Neural progenitor cell (in vitro differentiated cells): ENCODE measurements at regions not wholly inside any gene's neighbourhood (a gene's known extent, or its start where the extent isn't known, plus 50 kb on each side); places are given as distances from the start of the nearest gene placed in this dataset.

Source experiments
- DNase-seq: peaks from one replicate; pipeline ENCODE4 v3.0.0-alpha.2; 2016; ENCODE audit warnings: low spot score
- H2AFZ ChIP-seq: fragments of 200-600 bp; sonication (generic); replicated peaks from 2 replicates; pipeline ENCODE4 v1.6.1; 2016; ENCODE audit warnings: antibody characterized with exemption
- H3F3A ChIP-seq: fragments of 200-600 bp; sonication (generic); 2 replicates; pipeline ENCODE4 v1.6.1; 2016; ENCODE audit warnings: antibody characterized with exemption, low read depth
- H3K27ac ChIP-seq: fragments of 200-600 bp; sonication (generic); 2 replicates; pipeline ENCODE4 v1.5.1; 2016; ENCODE audit warnings: mild to moderate bottlenecking
- H3K27me3 ChIP-seq: fragments of 200-600 bp; sonication (generic); 2 replicates; pipeline ENCODE4 v1.6.1; 2016; ENCODE audit warnings: mild to moderate bottlenecking, moderate library complexity
- H3K36me3 ChIP-seq: fragments of 200-600 bp; sonication (generic); 2 replicates; pipeline ENCODE4 v1.5.1; 2016
- H3K4me1 ChIP-seq: fragments of 200-600 bp; sonication (generic); 2 replicates; pipeline ENCODE4 v1.6.1; 2016; ENCODE audit warnings: mixed run types
- H3K4me2 ChIP-seq: fragments of 200-600 bp; sonication (generic); 2 replicates; pipeline ENCODE4 v1.6.1; 2016
- H3K4me3 ChIP-seq: fragments of 200-600 bp; sonication (generic); 2 replicates; pipeline ENCODE4 v1.5.1; 2016
- H3K79me2 ChIP-seq: fragments of 200-600 bp; sonication (generic); 2 replicates; pipeline ENCODE4 v1.6.1; 2016; ENCODE audit warnings: low read depth
- H3K9ac ChIP-seq: fragments of 200-600 bp; sonication (generic); 2 replicates; pipeline ENCODE4 v1.6.1; 2016
- H3K9me3 ChIP-seq: fragments of 200-600 bp; sonication (generic); 2 replicates; pipeline ENCODE4 v1.5.1; 2016; ENCODE audit warnings: low read depth
- H4K20me1 ChIP-seq: fragments of 200-600 bp; sonication (generic); 2 replicates; pipeline ENCODE4 v1.6.1; 2016; ENCODE audit warnings: low read depth
- H3K27ac Mint-ChIP-seq: 3 replicates; pipeline ENCODE4 v1.8.0; 2021; ENCODE audit warnings: mixed read lengths
- H3K27me3 Mint-ChIP-seq: 2 replicates; pipeline ENCODE4 v1.8.0; 2022; ENCODE audit warnings: low read depth, mild to moderate bottlenecking, inconsistent platforms, moderate library complexity, mixed read lengths; ENCODE audit not compliant: insufficient read depth
- H3K36me3 Mint-ChIP-seq: 3 replicates; pipeline ENCODE4 v1.8.0; 2021; ENCODE audit warnings: mixed read lengths
- H3K4me1 Mint-ChIP-seq: 3 replicates; pipeline ENCODE4 v1.8.0; 2021; ENCODE audit warnings: mixed read lengths
- H3K4me3 Mint-ChIP-seq: 3 replicates; pipeline ENCODE4 v1.8.0; 2021; ENCODE audit warnings: mild to moderate bottlenecking, moderate library complexity, mixed read lengths
- H3K9me3 Mint-ChIP-seq: 3 replicates; pipeline ENCODE4 v1.8.0; 2020; ENCODE audit warnings: mixed read lengths
- EZH2 ChIP-seq: fragments of 200-600 bp; sonication (generic); IDR thresholded peaks from 2 replicates; pipeline ENCODE4 v1.6.1; 2017; ENCODE audit warnings: antibody characterized with exemption, mild to moderate bottlenecking, moderate library complexity
- EZH2phosphoT487 ChIP-seq: fragments of 200-600 bp; sonication (generic); IDR thresholded peaks from 2 replicates; pipeline ENCODE4 v1.6.1; 2017; ENCODE audit warnings: antibody characterized with exemption
- TF ChIP-seq, protein P1 (sequence below): fragments of 200-600 bp; sonication (generic); IDR thresholded peaks from 2 replicates; pipeline ENCODE4 v1.5.1; 2017; ENCODE audit warnings: antibody characterized with exemption, mild to moderate bottlenecking

DNA sequence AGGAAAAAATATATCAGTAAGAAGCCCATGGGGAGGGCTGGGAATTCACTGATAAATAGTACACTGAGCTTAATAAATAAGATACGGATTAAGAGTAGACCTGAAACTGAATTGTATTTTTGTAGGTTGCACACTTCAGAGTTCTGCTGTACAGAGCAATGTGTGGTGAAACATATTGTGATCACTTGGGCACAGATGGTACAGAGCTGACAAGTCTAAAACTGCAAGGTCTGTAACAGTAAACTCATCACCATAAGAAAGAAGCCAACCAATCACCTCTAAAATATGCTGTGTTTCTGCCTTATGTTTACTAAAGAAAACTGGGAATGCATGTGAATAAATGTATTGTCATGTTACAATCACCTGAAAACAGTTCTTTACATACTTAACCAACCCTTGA lies 360.7 kb downstream of the MRPL39 start:
- no peaks in the 10 kb centered on the region for H3K4me1 ChIP-seq
- H3K27me3 ChIP-seq = no peaks in the 10 kb centered on the region
- H3K4me2 ChIP-seq = no peak overlapping the region
- H3K27ac Mint-ChIP-seq = no peak overlapping the region
- no peak overlapping the region for H3K27ac ChIP-seq
- no peaks in the 10 kb centered on the region for H3K36me3 ChIP-seq
- no peak overlapping the region for H3K4me3 ChIP-seq
- H3K79me2 ChIP-seq = no peaks in the 10 kb centered on the region
- TF ChIP-seq, protein P1, sequence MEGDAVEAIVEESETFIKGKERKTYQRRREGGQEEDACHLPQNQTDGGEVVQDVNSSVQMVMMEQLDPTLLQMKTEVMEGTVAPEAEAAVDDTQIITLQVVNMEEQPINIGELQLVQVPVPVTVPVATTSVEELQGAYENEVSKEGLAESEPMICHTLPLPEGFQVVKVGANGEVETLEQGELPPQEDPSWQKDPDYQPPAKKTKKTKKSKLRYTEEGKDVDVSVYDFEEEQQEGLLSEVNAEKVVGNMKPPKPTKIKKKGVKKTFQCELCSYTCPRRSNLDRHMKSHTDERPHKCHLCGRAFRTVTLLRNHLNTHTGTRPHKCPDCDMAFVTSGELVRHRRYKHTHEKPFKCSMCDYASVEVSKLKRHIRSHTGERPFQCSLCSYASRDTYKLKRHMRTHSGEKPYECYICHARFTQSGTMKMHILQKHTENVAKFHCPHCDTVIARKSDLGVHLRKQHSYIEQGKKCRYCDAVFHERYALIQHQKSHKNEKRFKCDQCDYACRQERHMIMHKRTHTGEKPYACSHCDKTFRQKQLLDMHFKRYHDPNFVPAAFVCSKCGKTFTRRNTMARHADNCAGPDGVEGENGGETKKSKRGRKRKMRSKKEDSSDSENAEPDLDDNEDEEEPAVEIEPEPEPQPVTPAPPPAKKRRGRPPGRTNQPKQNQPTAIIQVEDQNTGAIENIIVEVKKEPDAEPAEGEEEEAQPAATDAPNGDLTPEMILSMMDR = no peak
- no peak for TF ChIP-seq EZH2phosphoT487
- no peak for TF ChIP-seq EZH2
- H3K4me1 Mint-ChIP-seq = no peaks in the 10 kb centered on the region
- no peaks in the 10 kb centered on the region for H3K9me3 Mint-ChIP-seq
- no peak for DNase-seq
- no peaks in the 10 kb centered on the region for H3F3A ChIP-seq
- no peaks in the 10 kb centered on the region for H4K20me1 ChIP-seq
- no peak overlapping the region for H3K4me3 Mint-ChIP-seq
- H3K9ac ChIP-seq = no peak overlapping the region
- peaks cover 5% of the 10 kb centered on the region for H3K9me3 ChIP-seq
- H3K27me3 Mint-ChIP-seq = no peaks in the 10 kb centered on the region
- H2AFZ ChIP-seq = no peak overlapping the region
- H3K36me3 Mint-ChIP-seq = no peaks in the 10 kb centered on the region

DNA sequence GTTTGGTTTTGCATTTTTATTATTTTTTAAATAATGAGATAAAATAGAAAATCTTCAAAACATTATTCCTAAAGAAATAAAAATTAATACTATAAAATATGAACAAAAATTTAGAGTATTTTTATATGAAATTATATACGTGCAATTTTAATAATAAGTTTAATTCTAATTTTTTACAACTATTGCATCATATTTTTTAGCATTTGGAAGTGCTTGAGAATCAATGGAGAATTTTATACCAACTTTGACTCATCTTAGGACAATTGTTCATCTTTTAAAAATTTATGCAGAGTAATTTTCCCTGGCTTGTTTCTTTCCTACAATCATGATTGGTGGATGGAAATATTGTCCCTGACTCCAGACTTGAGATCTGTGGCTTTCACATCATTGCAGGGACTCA lies 362.5 kb downstream of the MRPL39 start:
- H3K4me1 ChIP-seq = no peaks in the 10 kb centered on the region
- H3K79me2 ChIP-seq = no peaks in the 10 kb centered on the region
- Mint-ChIP-seq H3K27me3 (no peaks in the 10 kb centered on the region), H3K4me3 (no peak overlapping the region), H3K9me3 (no peaks in the 10 kb centered on the region), H3K36me3 (no peaks in the 10 kb centered on the region), H3K4me1 (no peaks in the 10 kb centered on the region), H3K27ac (no peak overlapping the region)
- H3K27ac ChIP-seq = no peak overlapping the region
- no peak overlapping the region for H2AFZ ChIP-seq
- no peak for DNase-seq
- no peaks in the 10 kb centered on the region for H3K27me3 ChIP-seq
- no peaks in the 10 kb centered on the region for H3K36me3 ChIP-seq
- no peak overlapping the region for H3K4me2 ChIP-seq
- no peaks in the 10 kb centered on the region for H4K20me1 ChIP-seq
- no peak overlapping the region for H3K9ac ChIP-seq
- no peaks in the 10 kb centered on the region for H3F3A ChIP-seq
- H3K9me3 ChIP-seq = peaks cover 5% of the 10 kb centered on the region
- H3K4me3 ChIP-seq = no peak overlapping the region
- TF ChIP-seq, protein P1 = no peak
- TF ChIP-seq EZH2 (no peak), EZH2phosphoT487 (no peak)

DNA sequence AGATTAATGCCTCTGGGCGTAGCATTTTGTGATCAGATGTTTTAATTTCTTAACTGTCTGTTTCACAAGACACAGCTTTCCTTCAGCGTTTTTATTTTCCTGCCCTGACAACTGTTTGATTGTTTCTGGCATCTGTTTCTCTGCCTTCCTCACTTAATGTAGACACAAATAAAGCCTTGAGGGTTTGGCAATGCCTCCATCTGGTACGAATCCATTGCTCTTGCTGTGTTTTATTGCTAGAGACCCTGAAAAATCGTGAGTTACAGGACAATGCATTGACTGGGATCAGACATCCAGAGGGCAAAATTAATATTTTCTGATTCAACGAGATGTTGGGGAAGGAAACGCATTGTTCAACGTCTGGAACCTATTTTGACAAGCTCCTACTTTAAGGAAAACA lies 363.5 kb downstream of the MRPL39 start:
- Histone ChIP-seq H3K4me2 (no peak overlapping the region), H4K20me1 (no peaks in the 10 kb centered on the region), H3K27me3 (no peaks in the 10 kb centered on the region), H3K4me3 (no peak overlapping the region), H2AFZ (no peak overlapping the region), H3F3A (no peaks in the 10 kb centered on the region), H3K9me3 (peaks cover 5% of the 10 kb centered on the region), H3K79me2 (no peaks in the 10 kb centered on the region), H3K36me3 (no peaks in the 10 kb centered on the region), H3K27ac (no peak overlapping the region), H3K4me1 (no peaks in the 10 kb centered on the region), H3K9ac (no peak overlapping the region)
- no peak overlapping the region for H3K4me3 Mint-ChIP-seq
- H3K27ac Mint-ChIP-seq = no peak overlapping the region
- DNase-seq = no peak
- TF ChIP-seq EZH2phosphoT487 (no peak), EZH2 (no peak)
- TF ChIP-seq, protein P1 = no peak
- H3K9me3 Mint-ChIP-seq = no peaks in the 10 kb centered on the region
- no peaks in the 10 kb centered on the region for H3K4me1 Mint-ChIP-seq
- H3K27me3 Mint-ChIP-seq = no peaks in the 10 kb centered on the region
- no peaks in the 10 kb centered on the region for H3K36me3 Mint-ChIP-seq

DNA sequence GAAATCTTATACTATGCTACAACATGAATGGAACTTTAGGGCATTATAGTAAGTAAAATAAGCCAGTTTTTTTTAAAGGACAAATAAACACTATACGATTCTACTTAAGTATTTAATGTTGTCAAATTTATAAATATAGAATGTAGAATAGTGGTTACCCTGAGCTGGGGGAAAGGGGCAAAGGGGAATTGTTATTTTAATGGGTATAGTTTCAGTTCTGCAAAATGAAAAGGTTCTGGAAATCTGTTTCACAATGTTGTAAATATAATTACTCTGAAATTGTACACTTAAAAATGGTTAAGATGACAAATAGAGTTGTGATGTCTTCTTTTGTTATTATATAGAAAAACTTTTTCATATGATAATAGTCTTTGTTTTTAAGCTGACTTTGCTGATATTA lies 366.3 kb downstream of the MRPL39 start:
- no peaks in the 10 kb centered on the region for H3K9me3 Mint-ChIP-seq

More for the DNA sequence above, 366.3 kb downstream of the MRPL39 start:
- no peak overlapping the region for H3K27ac ChIP-seq
- Mint-ChIP-seq H3K4me1 (no peaks in the 10 kb centered on the region), H3K36me3 (no peaks in the 10 kb centered on the region), H3K27me3 (no peaks in the 10 kb centered on the region), H3K27ac (no peak overlapping the region), H3K4me3 (no peak overlapping the region)
- H3F3A ChIP-seq = no peaks in the 10 kb centered on the region
- no peaks in the 10 kb centered on the region for H3K79me2 ChIP-seq
- H3K27me3 ChIP-seq = no peaks in the 10 kb centered on the region
- H3K4me2 ChIP-seq = no peak overlapping the region
- no peaks in the 10 kb centered on the region for H3K4me1 ChIP-seq
- H4K20me1 ChIP-seq = no peaks in the 10 kb centered on the region
- no peak overlapping the region for H3K9ac ChIP-seq
- TF ChIP-seq, protein P1 = no peak
- TF ChIP-seq EZH2phosphoT487 (no peak), EZH2 (no peak)
- peaks cover 11% of the 10 kb centered on the region for H3K9me3 ChIP-seq
- no peak overlapping the region for H3K4me3 ChIP-seq
- no peaks in the 10 kb centered on the region for H3K36me3 ChIP-seq
- no peak for DNase-seq
- no peak overlapping the region for H2AFZ ChIP-seq
